Amniotic stem cell (primary cell): ENCODE measurements at regions not wholly inside any gene's neighbourhood (a gene's known extent, or its start where the extent isn't known, plus 50 kb on each side); places are given as distances from the start of the nearest gene placed in this dataset.

Experiments used
- DNase-seq: peaks from one replicate; lab custom pipeline; 2025; lab: John Stamatoyannopoulos, UW

DNA sequence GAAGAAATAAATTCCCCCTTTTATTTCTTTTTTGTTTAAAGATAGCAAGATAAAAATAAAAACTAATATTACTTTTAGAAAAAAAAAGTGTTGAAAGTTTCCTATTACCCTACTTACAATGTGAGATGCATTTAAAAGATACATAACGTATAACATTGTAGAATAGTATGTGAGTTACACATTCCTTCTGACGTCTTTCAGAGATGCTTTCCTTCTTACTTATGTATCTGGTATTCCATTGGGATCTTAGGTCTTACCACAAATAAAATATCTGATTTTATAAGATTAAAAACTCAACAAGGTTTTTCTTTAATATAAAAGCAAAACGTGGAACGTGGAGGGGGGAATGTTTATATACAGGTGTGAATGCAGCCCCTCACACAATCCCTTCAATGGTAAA, 147.2 kb upstream of the ETS2 start:
- no peak for DNase-seq

DNA sequence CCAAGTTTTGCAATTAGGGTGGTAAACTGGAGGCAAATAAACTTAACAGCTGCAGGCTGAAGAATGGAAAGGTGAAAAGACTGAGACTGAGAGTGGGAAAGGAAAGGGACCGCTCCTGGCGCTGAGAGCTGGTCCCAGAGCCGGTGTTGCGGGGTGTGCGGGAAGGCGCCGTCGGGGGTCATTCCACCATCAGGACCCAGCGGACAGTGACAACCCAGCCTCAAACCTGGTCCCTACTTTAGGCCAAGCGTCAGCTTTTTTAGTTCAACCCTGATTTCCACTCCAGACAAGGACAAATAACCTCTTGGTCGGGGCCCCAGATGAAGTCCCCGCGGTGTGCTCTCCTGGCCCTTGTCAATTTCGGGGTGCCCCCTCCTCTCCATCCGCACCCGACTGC, 145.8 kb upstream of the ETS2 start:
- DNase-seq = no peak

DNA sequence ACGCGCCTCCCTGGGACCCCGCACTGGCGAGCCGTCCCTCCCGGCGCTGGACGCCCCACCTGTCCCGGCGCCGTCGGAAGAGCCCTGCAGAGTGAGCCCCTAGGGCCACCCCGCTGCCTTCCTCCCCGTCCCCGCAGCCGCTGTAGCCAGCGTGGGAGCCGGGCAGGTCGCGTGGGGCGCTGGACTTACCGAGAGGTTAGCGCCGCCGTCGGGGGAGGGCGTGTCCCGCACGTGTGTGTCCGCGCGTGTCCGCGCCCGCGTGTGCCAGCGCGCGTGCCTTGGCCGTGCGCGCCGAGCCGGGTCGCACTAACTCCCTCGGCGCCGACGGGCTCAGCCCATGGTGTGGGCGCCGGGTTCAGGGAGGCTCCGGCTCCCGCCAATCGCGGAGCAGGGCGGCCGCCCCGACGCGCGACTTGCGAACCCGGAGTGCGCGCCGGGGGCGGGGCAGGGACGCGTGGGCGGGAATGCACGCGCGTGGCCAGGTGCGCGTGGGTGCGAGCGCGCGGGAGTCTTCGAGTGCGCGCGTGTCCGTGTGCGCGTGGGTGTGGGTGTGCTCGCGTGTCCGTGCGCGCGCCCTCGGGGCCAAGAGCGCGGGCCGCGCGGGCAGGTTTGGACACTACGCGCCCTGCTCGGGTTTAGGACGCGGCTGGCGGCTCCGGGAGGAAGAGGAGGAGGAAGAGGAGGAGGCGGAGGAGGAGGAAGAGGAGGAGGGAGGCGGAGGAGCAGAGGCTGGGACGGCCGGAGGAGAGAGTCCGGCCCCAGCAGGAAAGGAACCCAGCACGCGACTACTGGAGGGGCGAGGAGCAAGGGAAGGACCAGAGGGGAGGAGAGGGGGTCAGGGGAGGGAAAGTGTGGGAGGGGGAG, 145.2 kb upstream of the ETS2 start:
- no peak for DNase-seq

DNA sequence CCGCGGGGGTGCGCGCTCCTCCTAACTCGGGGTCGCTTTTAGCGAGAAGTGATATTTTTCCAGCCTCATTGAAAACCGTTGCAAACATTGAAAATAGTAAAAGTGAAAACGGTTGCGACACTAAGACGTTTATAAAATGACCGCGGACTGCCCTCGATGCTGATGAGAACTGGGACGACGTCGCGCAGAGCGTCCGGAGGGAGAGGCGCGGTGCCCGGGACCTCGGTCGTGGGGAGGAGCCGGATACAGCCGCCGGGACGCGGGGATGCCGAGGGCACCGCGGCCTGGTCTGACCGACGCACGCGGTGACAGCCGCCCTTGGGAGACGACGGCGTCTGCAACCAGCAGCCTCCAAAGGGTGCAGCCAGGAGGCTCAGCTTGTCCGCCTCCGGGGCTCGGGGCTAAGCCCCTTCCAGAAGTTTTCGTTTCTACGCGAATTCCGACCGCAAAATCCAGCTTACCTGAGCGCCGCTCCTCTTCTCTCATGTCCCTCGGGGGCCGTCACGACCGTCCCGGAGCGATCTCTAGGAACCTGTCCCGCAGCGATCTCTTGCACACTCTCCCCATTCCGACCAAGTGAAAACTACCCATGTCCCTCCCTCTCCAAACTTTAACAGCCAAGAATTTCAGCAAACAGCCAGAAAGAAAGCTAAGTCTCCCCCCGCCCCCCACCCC, 144.4 kb upstream of the ETS2 start:
- DNase-seq = no peak

DNA sequence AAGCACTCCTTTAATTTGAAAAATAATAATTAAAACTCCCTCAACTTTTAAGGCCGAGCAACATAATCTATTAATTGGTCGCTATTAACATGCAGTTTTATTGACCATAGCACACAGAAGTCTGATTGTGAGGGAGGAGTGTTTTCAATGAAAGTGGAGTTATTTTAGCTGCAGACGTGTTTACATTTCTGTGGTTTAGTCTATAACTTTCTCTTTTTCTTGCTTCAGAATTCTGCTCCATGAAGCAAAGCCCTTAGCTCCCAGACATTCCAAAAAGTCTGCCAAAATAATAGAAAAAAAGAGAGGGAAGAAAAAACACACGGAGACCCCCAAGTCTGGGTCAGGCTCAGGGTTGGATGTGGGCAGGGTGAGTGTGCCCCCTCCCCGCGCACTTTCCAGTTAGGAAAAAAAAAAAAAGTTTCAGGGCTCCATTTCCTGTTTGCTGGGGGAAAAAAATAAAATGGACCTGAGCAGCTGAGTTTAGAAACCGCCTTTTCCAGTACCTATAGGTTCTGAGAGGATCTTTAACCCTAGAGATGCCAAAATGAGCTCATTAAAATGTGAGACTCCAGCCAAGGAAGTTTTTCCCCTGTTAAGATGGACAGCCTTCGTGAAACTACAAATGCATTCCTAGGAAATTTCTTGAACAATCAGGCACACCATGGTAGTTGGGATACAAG, 143.7 kb upstream of the ETS2 start:
- DNase-seq = no peak

DNA sequence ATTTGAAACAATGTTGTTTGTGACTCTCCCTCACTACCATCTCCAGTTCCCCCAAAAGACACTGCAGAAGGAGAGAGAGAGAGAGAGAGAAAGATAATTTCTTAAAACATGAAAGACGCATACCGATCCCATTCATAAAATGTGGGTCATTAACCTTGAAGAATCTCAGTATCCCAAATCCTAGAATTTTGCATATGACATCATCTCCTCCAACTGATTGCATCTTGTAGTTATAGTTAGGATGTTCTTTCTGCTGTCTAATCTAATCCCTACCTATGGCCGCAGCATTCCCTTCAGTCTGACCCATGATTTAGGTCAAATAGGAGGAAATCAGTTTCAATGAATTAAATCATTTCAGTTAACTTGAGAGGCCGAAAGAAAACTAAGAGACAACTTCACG, 142.4 kb upstream of the ETS2 start:
- no peak for DNase-seq

DNA sequence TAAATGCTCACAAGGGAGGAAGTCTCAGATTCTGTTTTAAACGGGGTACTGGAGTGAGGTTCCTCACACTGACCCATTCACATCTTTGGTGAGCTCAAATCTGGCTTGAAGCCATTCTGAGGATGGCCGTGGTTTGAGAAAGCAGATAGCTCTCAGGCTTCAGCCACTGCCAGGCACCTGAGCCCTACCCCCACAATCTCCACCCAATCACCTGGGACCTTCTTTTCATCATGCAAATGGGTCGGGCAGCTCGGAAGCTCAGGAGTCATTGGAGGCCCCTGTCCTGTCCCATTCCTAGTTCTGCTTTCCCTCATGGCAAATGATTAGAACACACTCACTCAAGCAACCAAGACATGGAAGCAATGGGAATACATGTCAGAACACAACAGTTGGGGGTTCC, 141.4 kb upstream of the ETS2 start:
- DNase-seq = no peak

DNA sequence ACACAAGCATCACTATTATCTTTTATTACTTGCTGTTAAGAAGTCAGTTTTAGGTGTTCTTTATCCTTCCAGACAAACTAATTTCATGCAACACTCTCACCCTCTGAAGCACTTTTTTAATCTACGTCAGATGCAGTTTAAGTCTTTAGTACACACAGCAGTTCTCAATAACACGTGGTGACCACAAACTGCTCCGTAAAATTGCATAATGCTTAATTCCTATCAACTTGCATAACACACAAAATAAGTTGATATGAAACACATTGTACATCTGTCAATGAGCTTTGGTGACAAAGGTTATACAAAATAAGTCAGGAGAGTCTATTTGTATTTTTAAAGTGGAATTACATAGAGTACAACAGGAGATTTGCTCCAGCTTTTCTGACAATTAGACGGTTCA, 140.9 kb upstream of the ETS2 start:
- no peak for DNase-seq

DNA sequence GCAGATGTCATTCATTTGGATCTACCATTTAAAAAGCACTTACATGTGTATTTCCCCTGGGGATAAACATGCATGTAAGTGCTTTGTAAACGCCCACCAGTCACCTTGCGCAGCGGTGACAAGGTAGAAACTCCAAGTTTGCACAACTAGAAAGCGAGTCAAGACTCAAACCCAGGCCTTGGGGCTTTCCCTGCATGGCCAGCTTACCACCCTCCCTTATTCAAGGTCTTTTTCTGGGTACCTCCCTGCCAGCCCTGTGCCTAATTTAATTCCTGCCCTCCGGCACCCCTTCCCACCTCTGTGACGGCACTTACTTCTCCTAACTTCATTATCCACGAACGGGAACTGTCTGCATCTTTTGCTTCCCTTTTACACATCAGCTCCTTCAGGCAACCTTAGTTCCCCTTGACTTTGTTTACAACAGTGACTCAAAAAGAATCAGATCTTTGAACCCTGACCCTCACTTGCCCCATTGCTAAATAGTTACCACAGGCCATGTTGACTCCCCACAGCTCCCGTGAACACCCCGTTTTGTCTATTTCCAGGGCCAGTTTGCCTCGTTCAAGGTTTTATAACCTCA, 138.3 kb upstream of the ETS2 start:
- no peak for DNase-seq

DNA sequence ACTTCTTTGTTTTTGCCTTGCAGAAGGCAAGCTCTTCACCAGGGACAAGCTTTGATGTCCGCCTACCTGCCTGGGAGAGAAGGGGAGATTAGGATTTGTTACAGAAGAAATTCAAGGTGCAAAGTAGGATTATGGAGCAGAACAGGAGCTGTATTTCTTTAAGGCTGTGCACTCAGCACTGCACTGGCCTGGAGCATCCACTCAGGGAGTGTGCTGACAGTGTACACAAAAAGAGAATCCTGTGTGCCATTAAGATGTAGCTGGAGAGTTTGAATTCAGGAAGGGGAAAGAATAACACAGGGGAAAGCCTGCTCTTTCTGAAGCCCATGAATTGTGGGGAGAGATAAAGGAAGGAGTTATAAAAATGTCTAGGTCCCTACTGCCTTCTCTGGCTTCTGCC, 137.7 kb upstream of the ETS2 start:
- DNase-seq = no peak

DNA sequence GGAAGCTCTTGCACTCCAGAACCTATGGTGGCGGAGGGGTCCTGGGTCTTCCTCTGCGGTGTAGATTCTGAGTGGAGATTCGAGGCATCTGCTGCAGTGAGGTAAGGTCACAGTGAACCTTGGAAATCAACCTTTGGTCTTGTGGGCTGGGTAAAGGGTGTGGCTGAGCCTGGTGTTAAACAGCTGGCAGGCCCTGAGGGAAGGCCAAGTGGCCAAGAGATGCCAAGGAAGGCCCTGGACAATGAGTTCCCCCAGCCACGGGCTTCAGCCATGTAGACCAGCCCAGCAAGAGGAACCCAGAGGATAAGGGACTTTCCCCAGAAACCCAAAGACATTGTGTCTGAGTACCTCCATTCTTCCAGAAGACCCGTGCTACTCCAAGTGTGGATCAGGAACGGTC, 137.2 kb upstream of the ETS2 start:
- no peak for DNase-seq

DNA sequence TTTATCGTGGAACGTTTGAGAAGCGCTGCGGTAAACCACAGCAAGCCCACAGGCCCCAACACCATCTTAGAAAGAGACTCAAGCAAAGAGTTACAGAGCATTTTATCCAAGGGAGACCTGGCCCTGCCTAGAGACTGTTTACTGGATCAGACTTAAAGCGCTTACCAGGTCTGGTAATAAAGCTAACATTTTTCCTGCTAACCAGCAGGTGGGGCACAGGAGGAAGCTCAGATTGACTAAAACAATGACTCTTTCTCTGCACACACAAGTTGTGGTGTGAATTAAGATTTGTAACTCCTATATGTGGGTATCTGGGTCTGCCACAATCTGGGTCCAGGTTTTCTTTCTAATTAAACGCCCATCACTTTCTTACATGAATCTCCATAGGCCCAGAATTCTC, 136.5 kb upstream of the ETS2 start:
- DNase-seq = no peak

DNA sequence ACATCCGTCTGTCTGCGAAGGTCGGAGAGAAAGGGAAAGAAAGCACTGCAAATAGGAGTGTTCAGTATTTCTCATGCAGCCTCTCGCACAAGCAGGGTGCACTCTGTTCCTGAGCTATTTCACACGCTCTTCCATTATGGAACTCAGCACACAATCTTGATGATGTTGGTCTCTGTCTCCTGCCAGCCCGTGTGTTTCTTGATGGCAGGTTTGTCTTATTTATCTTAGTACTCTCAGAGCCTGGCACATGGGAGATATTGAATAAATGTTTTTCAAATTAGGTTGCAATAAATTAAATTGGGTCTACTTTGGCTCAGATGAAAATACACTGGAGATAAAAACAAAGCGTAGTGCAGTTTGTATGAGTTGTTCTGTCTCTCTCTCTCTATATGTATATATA, 134.9 kb upstream of the ETS2 start:
- no peak for DNase-seq

DNA sequence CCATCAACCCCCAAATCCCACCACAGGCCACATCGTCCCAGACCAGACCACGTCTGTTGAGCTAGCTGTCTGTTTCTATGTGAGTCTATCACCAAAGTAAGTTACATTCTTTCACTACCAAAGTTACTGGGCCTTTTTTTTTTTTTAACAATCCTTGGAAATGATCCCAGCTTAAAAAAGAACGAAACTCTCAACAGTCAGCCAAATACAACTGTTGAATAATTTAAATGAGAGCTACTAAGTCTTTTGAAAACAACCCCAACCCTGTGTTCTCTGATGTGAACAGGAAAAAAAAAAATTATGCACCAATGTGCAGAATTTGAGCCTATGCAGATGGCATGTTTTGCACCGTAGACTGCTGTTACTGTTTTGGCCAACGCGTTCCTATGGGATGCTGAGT, 134.0 kb upstream of the ETS2 start:
- DNase-seq = no peak

DNA sequence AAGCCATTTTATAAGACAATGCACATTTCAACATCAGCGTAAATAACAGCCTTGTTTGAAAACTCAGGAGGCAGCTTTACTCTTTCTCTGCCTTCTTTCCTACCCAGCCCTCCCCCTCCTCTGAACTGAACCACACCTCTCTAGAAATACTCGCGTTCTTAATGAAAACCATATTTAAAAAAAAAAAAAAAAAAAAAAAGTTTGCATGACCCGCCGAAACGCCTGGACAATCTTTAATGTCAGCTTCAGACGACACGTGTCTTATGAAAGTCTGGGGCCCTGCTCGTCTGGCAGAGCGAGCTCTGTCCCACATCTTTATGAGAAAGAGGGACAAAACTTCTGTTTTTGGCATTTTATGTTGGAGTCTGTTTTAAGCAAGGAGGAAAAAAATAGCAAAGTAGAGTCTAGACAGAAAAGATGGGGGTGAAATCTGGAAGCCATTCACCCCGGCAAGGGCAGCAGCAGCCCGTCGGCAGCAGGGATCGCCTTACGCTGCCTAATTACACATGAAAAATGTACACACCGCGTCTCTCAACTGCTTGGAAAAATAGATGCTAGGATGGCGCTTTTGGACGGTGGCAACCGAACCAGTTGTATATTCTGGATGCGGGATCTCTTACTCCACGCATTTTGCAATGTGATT, 130.4 kb upstream of the ETS2 start:
- DNase-seq = no peak

DNA sequence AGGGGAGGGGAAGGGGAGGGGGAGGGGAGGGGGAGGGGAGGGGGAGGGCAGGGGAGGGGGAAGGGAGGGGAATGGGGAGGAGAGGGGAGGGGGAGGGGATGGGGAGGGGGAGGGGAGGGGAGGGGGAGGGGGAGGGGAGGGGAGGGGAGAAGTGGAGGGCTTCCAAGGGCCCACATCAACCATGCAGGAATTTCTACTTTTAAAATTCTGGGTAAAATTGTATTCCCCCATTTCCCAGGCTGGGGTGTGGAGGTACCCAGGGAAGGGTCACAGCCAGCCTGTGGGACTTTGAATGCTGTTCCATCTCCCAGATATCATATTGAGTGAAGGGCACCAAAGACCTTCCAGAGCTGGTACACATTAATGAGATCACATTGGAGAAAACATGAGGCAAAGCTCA, 126.9 kb upstream of the ETS2 start:
- no peak for DNase-seq

DNA sequence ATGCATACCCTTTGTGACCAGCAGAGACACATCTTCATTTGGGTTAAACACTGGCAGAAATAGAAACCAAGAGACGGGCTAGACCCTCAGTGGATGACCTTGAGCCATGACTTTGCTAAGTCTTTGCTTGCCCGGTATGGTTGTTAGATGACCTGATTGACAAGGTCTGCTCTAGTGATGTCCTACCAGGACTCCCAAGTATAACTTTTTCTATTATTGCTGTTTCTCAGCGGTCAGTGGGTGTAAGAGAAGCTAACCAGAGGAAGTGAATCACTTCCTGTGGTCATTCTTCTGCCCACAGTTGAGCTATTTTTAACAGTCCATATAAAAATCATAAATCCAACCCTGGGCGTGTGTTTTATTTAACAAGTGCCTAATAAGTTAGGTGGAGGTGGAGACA, 126.2 kb upstream of the ETS2 start:
- DNase-seq = no peak

DNA sequence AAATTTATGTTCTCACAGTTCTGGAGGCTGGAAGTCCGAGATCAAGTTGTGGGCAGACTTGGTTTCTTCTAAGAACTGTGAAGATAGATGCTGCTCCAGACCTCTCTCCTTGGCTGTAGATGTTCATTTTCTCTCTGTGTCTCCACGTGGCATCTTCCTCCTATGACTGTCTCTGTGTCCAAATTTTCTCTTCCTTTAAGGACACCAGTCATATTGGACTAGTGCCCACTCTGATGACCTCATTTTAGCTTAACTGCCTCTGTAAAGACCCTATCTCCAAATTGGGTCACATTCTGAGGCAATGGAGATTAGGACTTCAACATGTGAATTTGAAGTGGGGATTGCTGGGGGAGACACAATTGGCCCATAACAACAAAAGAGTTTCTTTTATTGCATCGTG, 125.3 kb upstream of the ETS2 start:
- DNase-seq = no peak

DNA sequence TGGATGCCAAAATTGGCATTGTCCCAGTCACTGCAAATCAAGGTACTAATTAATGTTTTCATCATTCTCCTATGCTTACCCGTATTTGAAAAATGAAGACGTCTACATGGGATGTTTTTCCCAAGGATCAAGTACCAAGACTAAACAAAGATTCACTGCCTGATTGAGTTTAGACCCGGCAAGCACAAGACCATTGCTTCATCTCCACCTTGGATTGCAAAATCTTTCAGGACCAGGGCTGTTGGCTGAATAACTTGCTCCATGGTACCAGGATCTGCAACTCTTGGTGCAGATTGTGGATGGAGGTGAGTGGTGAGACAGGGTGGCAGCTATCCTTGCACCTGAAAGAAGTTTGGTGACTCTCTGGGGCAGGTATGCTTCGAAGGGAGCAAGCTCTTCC, 122.5 kb upstream of the ETS2 start:
- no peak for DNase-seq

DNA sequence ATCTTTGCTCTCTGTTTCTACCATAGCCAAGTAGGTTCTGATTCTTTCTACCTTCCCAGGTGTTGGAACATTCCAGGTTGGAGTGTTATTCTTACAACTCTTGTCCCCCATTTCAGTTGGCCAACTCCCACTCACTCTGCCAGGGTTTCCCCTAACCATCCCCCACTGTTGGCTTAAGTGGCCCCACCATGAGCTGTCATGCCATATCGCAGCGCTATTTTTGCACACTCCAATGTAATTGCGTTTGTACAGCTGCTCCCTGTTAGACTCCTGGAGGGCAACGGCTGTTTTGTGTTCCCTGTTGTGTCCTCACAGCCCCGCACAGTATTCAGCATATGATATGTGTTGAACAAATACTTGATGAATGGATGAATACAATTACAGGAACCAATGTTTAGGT, 117.7 kb upstream of the ETS2 start:
- DNase-seq = no peak

DNA sequence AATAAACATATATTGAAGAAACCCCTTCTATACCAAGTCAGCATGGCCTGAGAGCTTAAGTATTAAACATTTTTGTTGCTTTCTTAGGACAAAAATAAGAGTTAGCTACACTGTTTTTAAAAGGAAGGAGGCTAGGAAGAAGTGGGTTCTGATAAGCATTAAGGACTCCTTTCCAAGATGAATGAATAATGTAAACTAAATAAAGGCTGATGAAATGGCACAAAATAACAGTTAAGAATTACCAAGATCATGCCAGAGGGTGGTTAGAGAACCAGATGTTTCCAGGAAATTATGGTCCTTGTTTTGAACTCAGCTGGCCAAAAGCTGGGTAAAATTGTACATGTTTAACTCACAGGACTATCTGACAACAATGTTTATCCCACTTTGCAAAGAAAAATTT, 114.1 kb upstream of the ETS2 start:
- DNase-seq = no peak

DNA sequence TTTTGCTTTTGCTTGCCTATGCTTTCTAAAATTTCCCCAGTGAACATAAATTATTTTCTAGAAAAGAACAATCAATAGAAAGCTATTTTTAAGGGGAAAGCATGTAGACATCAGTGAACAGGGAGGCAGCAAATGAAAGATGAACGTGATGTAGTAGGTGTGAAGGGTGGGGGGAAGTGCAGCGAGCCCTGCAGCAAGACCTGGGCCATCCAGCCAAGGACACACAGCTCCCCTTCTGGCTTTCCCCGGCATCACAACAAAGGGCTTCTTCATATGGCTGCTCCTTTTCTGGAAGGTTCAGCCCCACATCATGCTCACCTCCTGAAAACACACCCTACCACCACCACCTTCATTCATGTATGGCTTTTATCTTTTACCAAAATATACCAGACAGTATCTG, 109.2 kb upstream of the ETS2 start:
- no peak for DNase-seq
